ENCODE measurements at regions not wholly inside any gene's neighbourhood (a gene's known extent, or its start where the extent isn't known, plus 50 kb on each side); places are given as distances from the start of the nearest gene placed in this dataset.

- DNase-seq (ENCODE audit: low read depth, low spot score), result no peak
- in situ Hi-C loops (cut with HindIII; ENCODE audit: low pct_unique_long_range_greater_than_20kb, low sequenced_read_pairs), result no loop called here
- BruUV-seq (replicated peaks), result no TSS peak
- CTCF ChIA-PET, result no interaction called here
- H3K4me1 ChIP-seq (ENCODE audit: control insufficient read depth, insufficient read depth, low read length), result no peaks in the 10 kb centered on the region
- H3K9me3 ChIP-seq (ENCODE audit: control insufficient read depth, insufficient read depth, low read depth, low read length), result no peaks in the 10 kb centered on the region
- no peak overlapping the region for H3K4me3 ChIP-seq (ENCODE audit: low read depth in 2 of 2, low read length in 2 of 2)
- no peaks in the 10 kb centered on the region for H3K36me3 ChIP-seq (ENCODE audit: control insufficient read depth, insufficient read depth, low read length)
- H3K27me3 ChIP-seq (ENCODE audit: control insufficient read depth, insufficient read depth, low read length), result no peaks in the 10 kb centered on the region
- no peak overlapping the region for H3K27ac ChIP-seq (ENCODE audit: low read length)
- no peak for ATAC-seq
- intact Hi-C loops (cut with micrococcal nuclease; ENCODE audit: unreplicated experiment), result no loop called here
- TF ChIP-seq TCF7L2 (IDR thresholded peaks at IDR 0.05; ENCODE audit: low read depth, low read length) (no peak), POLR2AphosphoS5 (IDR thresholded peaks at IDR 0.05; ENCODE audit: low read depth, low read length) (no peak), CTCF (IDR thresholded peaks at IDR 0.05) (no peak), REST (IDR thresholded peaks at IDR 0.05; ENCODE audit: insufficient read depth in 1 of 2, low read depth in 2 of 2, low read length in 1 of 2) (no peak), SIN3A (IDR thresholded peaks at IDR 0.05; ENCODE audit: borderline replicate concordance, insufficient read depth, low read depth, low read length) (no peak)
- POLR2A ChIA-PET, result no interaction called here
These were observed 1675.5 kb downstream of the STIM2 start for GRCh38 chr4:28536124-28536523.

GRCh38 chr4:28545986-28546385, 1685.3 kb downstream of the STIM2 start:
- Histone ChIP-seq H3K36me3 (ENCODE audit: control insufficient read depth, insufficient read depth, low read length) (no peaks in the 10 kb centered on the region), H3K4me1 (ENCODE audit: control insufficient read depth, insufficient read depth, low read length) (no peaks in the 10 kb centered on the region), H3K4me3 (ENCODE audit: low read depth in 2 of 2, low read length in 2 of 2) (no peak overlapping the region), H3K27me3 (ENCODE audit: control insufficient read depth, insufficient read depth, low read length) (no peaks in the 10 kb centered on the region), H3K27ac (ENCODE audit: low read length) (no peak overlapping the region), H3K9me3 (ENCODE audit: control insufficient read depth, insufficient read depth, low read depth, low read length) (no peaks in the 10 kb centered on the region)
- in situ Hi-C loops (cut with HindIII; ENCODE audit: low pct_unique_long_range_greater_than_20kb, low sequenced_read_pairs) (no loop called here), intact Hi-C loops (cut with micrococcal nuclease; ENCODE audit: unreplicated experiment) (no loop called here)
- ChIA-PET CTCF (no interaction called here), POLR2A (no interaction called here)
- DNase-seq (ENCODE audit: low read depth, low spot score), result no peak
- BruUV-seq (replicated peaks), result no TSS peak
- TF ChIP-seq TCF7L2 (IDR thresholded peaks at IDR 0.05; ENCODE audit: low read depth, low read length), result no peak
- no peak for TF ChIP-seq SIN3A (IDR thresholded peaks at IDR 0.05; ENCODE audit: borderline replicate concordance, insufficient read depth, low read depth, low read length)
- no peak for TF ChIP-seq REST (IDR thresholded peaks at IDR 0.05; ENCODE audit: insufficient read depth in 1 of 2, low read depth in 2 of 2, low read length in 1 of 2)
- no peak for TF ChIP-seq CTCF (IDR thresholded peaks at IDR 0.05)
- TF ChIP-seq POLR2AphosphoS5 (IDR thresholded peaks at IDR 0.05; ENCODE audit: low read depth, low read length), result no peak
- no peak for ATAC-seq

Data from Panc1 (cell line).